Ascending aorta (tissue), 2 donors: ENCODE measurements at regions not wholly inside any gene's neighbourhood (a gene's known extent, or its start where the extent isn't known, plus 50 kb on each side); places are given as distances from the start of the nearest gene placed in this dataset.

Source experiments
- DNase-seq, 2 donors: peaks; one replicate each; pipeline ENCODE4 v3.0.0-alpha.2; 2019; ENCODE audit warnings: low spot score in 2 of 2
- H3K27ac ChIP-seq, 2 donors: fragments of 200-600 bp; sonication (generic); one replicate each; pipeline ENCODE4 v1.5.1; 2016 to 2017; ENCODE audit warnings: mild to moderate bottlenecking in 1 of 2
- H3K27me3 ChIP-seq: fragments of 200-600 bp; sonication (generic); one replicate; pipeline ENCODE4 v1.5.1; 2017
- H3K36me3 ChIP-seq, 2 donors: fragments of 200-600 bp; sonication (generic); one replicate each; pipeline ENCODE4 v1.5.1; 2016
- H3K4me1 ChIP-seq, 2 donors: fragments of 200-600 bp; sonication (generic); one replicate each; pipeline ENCODE4 v1.5.1; 2016 to 2017; ENCODE audit warnings: mild to moderate bottlenecking in 1 of 2
- H3K4me3 ChIP-seq, 2 donors: fragments of 200-600 bp; sonication (generic); one replicate each; pipeline ENCODE4 v1.5.1; 2016 to 2017; ENCODE audit warnings: mild to moderate bottlenecking in 1 of 2
- H3K9me3 ChIP-seq, 2 donors: fragments of 200-600 bp; sonication (generic); one replicate each; pipeline ENCODE4 v1.5.1; 2016
- intact Hi-C: fragments of 100-400 bp; cut with DNase I; formaldehyde crosslinking; loops from one replicate; pipeline ENCODE4 v1.15.1; 2023
- TF ChIP-seq, protein P1 (sequence below), 3 experiments: fragments of 200-600 bp in 2 of 3; fragments of 450-650 bp in 1 of 3; sonication (generic) in 2 of 3; IDR thresholded peaks; one replicate each; pipeline ENCODE4 v1.5.1; 2016 to 2019; ENCODE audit warnings: antibody characterized with exemption in 3 of 3, mild to moderate bottlenecking in 1 of 3, moderate library complexity in 1 of 3

DNA sequence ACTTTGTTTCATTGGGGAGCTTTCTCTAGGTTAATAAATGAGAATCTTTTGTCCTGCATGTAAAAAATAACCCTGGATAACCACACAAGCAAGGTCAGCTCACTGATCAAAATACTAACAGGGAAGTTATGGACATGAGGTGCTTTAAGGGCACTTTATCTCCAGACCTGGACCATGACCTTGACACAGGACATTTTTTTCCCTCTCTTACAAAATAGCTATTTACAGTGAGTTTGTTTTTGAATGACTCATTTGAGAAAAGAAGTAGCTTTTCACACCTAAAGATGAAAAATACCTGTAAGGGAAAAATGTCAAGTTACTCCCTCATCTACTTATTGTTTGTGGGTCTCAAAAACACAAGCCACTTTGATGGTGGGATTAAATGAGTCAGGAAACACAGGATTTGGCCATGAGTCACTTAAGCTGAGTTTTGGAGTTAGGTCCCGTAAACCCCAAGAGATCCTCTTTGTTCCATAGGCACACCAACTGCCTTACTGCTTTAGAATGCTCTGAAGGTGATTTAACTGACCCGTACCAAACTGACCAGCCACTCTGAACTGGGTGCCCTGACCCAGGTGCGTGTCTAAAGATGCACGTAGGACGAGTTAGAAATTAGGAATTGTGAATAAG lies 479.3 kb upstream of the NXPH2 start:
- no peaks in the 10 kb centered on the region for H3K27me3 ChIP-seq
- intact Hi-C loops, result no loop called here
- TF ChIP-seq, protein P1, sequence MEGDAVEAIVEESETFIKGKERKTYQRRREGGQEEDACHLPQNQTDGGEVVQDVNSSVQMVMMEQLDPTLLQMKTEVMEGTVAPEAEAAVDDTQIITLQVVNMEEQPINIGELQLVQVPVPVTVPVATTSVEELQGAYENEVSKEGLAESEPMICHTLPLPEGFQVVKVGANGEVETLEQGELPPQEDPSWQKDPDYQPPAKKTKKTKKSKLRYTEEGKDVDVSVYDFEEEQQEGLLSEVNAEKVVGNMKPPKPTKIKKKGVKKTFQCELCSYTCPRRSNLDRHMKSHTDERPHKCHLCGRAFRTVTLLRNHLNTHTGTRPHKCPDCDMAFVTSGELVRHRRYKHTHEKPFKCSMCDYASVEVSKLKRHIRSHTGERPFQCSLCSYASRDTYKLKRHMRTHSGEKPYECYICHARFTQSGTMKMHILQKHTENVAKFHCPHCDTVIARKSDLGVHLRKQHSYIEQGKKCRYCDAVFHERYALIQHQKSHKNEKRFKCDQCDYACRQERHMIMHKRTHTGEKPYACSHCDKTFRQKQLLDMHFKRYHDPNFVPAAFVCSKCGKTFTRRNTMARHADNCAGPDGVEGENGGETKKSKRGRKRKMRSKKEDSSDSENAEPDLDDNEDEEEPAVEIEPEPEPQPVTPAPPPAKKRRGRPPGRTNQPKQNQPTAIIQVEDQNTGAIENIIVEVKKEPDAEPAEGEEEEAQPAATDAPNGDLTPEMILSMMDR (IDR thresholded peaks at IDR 0.05), result no peak
- H3K36me3 ChIP-seq, result no peaks in the 10 kb centered on the region
- no peaks in the 10 kb centered on the region for H3K4me1 ChIP-seq
- no peak for DNase-seq
- no peak overlapping the region for H3K4me3 ChIP-seq
- H3K27ac ChIP-seq, result no peak overlapping the region
- no peaks in the 10 kb centered on the region for H3K9me3 ChIP-seq

DNA sequence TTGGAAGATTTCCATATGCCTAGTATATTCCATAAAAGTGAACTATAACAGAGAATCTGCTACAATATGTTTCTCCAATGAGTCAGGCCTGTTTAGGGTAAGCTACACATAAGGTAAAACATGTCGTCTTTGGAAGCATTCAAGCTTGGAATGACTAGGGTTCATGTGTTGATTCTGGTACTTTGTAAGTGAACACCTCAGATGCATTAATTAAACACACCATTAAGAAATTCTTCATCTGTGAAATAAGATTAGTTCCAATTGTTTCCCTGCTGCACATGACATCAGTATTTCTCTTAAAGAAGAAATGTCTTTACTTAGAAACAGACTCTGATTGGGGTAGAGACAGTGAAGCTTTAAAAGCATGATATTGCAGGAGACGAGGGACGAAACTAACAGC lies 461.1 kb upstream of the NXPH2 start:
- TF ChIP-seq, protein P1 (IDR thresholded peaks at IDR 0.05), result no peak

DNA sequence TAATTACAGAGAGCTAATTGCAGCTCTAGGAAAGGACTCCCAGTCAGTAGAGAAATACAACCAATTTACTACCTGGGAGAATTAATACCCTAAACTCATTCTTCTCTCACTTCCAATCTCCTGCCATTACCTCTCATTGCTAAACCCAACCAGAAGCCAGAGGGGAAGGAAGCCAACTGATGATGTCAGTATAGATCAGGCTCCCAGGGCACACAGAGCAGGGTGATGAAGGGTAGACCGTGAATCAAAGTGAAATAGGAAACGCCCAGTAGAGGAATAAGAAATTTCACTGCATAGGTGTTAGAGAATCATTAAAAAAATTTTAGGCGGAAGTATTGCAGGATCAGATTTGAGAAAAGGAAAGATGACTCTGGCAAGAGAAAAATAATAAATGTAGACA lies 456.8 kb upstream of the NXPH2 start:
- no peak for DNase-seq
- TF ChIP-seq, protein P1 (IDR thresholded peaks at IDR 0.05), result no peak
- H3K4me3 ChIP-seq, result no peak overlapping the region
- H3K9me3 ChIP-seq, result no peaks in the 10 kb centered on the region
- no peaks in the 10 kb centered on the region for H3K4me1 ChIP-seq
- no peaks in the 10 kb centered on the region for H3K27me3 ChIP-seq
- intact Hi-C loops, result no loop called here
- H3K27ac ChIP-seq, result no peak overlapping the region
- H3K36me3 ChIP-seq, result no peaks in the 10 kb centered on the region

More for the DNA sequence above, 461.1 kb upstream of the NXPH2 start:
- Histone ChIP-seq H3K36me3 (no peaks in the 10 kb centered on the region), H3K4me1 (no peaks in the 10 kb centered on the region), H3K27me3 (no peaks in the 10 kb centered on the region), H3K4me3 (no peak overlapping the region), H3K9me3 (no peaks in the 10 kb centered on the region), H3K27ac (no peak overlapping the region)
- intact Hi-C loops, result no loop called here
- DNase-seq, result no peak

DNA sequence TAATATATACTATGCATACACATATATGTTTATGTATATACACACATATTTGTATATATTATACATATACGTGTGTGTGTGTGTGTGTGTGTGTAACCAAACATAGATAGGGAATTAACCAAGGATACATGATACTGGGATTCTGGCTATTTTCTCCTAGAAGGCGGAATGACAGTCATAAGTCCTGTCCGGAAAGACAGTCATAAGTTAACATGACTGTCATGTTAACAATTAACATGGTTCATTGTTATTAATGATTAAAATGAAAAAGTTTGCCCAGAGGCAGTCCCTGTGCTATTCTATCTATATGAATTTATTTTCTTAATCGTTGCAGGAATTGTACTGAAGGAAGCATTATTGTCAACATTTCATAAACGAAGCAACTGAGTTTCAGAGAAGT lies 450.7 kb upstream of the NXPH2 start:
- TF ChIP-seq, protein P1 (IDR thresholded peaks at IDR 0.05), result no peak
- Histone ChIP-seq H3K4me1 (no peaks in the 10 kb centered on the region), H3K36me3 (no peaks in the 10 kb centered on the region), H3K27me3 (no peaks in the 10 kb centered on the region), H3K27ac (no peak overlapping the region), H3K4me3 (no peak overlapping the region), H3K9me3 (no peaks in the 10 kb centered on the region)
- DNase-seq, result no peak
- intact Hi-C loops, result no loop called here

DNA sequence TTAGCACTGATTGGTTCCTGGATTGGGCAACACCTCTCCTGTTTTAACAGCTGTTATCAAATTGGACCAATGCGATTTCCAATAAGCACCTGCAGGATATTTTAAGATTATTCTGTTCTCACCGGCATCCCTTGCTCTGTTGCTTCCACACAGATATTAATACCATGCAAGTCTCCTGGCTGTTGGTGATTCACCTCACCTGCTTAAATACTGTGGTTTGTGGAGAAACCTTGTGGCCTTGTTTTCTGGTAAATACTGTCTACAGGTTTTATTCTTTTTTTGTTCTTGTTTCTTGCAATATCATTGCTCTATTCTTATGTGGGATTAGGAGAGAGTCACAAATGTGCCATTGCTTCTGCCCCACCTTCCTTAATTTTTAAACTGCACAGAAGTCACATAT lies 448.1 kb upstream of the NXPH2 start:
- Histone ChIP-seq H3K9me3 (no peaks in the 10 kb centered on the region), H3K4me3 (no peak overlapping the region), H3K36me3 (no peaks in the 10 kb centered on the region), H3K27me3 (no peaks in the 10 kb centered on the region), H3K4me1 (no peaks in the 10 kb centered on the region), H3K27ac (no peak overlapping the region)
- TF ChIP-seq, protein P1 (IDR thresholded peaks at IDR 0.05), result no peak
- no peak for DNase-seq
- intact Hi-C loops, result no loop called here

DNA sequence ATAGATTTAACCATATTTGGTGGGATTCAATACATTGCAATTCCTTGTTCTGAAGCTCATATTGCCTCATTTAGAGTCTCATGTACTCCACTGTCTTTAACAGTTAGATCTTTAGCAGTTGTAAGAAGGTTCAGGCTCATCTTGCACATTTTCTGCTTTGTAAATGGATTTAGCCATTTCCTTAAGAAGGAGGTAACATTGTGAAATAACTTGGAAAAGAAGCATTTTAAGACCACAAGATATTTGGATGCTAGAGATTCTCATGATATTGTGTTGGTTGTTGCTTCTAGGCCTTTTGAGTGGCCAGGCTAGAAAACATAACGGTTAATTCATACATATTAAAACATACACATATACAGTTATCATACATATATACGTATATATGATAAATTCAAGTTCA lies 445.8 kb upstream of the NXPH2 start:
- no peak overlapping the region for H3K4me3 ChIP-seq
- H3K4me1 ChIP-seq, result no peaks in the 10 kb centered on the region
- DNase-seq, result no peak
- intact Hi-C loops, result no loop called here
- no peaks in the 10 kb centered on the region for H3K36me3 ChIP-seq
- H3K27ac ChIP-seq, result no peak overlapping the region
- H3K27me3 ChIP-seq, result no peaks in the 10 kb centered on the region
- TF ChIP-seq, protein P1 (IDR thresholded peaks at IDR 0.05), result no peak
- H3K9me3 ChIP-seq, result no peaks in the 10 kb centered on the region
